ENCODE measurements at regions not wholly inside any gene's neighbourhood (a gene's known extent, or its start where the extent isn't known, plus 50 kb on each side); places are given as distances from the start of the nearest gene placed in this dataset.

DNA sequence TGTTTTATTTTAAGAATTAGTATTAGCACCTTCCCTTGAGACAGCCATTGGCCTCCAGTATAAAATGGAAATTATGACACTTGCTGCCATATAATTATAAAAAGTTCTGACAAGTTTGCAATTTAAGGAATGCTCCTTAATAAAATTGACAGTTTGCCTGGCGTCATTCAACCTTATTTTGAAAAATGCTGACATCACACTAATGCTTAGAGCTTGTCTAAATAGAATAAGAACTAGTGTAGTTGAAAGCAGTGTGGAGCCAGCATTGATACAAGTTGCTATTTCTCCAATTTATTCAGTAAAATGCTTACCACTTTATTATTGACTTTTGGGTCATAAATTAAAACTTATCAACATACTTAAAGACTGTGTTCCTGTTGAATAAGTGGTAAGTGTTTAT lies 54.3 kb upstream of the ARX start:
- Histone ChIP-seq H3K36me3 (ENCODE audit: insufficient read depth in 1 of 2, low read depth in 1 of 2) (no peaks in the 10 kb centered on the region), H3K9me3 (peaks cover 11% of the 10 kb centered on the region), H3K4me3 (no peak overlapping the region), H3K4me1 (no peaks in the 10 kb centered on the region), H3K27me3 (ENCODE audit: insufficient read depth in 3 of 3, low read length in 2 of 3) (no peaks in the 10 kb centered on the region), H3K27ac (no peak overlapping the region)
- no peak for ATAC-seq
- TF ChIP-seq, protein P1, sequence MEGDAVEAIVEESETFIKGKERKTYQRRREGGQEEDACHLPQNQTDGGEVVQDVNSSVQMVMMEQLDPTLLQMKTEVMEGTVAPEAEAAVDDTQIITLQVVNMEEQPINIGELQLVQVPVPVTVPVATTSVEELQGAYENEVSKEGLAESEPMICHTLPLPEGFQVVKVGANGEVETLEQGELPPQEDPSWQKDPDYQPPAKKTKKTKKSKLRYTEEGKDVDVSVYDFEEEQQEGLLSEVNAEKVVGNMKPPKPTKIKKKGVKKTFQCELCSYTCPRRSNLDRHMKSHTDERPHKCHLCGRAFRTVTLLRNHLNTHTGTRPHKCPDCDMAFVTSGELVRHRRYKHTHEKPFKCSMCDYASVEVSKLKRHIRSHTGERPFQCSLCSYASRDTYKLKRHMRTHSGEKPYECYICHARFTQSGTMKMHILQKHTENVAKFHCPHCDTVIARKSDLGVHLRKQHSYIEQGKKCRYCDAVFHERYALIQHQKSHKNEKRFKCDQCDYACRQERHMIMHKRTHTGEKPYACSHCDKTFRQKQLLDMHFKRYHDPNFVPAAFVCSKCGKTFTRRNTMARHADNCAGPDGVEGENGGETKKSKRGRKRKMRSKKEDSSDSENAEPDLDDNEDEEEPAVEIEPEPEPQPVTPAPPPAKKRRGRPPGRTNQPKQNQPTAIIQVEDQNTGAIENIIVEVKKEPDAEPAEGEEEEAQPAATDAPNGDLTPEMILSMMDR (IDR thresholded peaks at IDR 0.05): no peak
- 46 to 67% (median 54%) methylated on average over 1 of the region's 1 CpG for WGBS, 3 donors
- intact Hi-C loops (cut with DNase I): no loop called here
- no peak for DNase-seq

DNA sequence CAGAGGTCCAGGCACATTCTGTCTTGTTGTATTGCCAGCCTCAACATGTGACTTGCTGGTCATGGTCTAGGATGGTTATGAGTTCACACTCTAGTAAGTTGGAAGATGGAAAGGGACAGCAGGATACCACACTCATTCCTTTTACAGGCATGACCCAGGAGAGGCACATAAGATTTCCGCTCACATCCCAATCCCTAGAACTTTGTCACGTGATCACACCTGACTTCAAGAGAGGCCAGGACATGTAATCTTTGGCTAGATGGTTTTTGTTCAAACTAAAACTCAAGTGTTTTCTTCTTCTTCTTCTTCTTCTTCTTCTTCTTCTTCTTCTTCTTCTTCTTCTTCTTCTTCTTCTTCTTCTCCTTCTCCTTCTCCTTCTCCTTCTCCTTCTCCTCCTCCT lies 53.4 kb upstream of the ARX start:
- DNase-seq: no peak
- no peak overlapping the region for H3K27ac ChIP-seq
- ATAC-seq: no peak
- H3K9me3 ChIP-seq: peaks cover 11% of the 10 kb centered on the region
- no peaks in the 10 kb centered on the region for H3K36me3 ChIP-seq (ENCODE audit: insufficient read depth in 1 of 2, low read depth in 1 of 2)
- WGBS, 3 donors: 73 to 93% (median 87%) methylated on average over 2 of the region's 2 CpGs
- H3K27me3 ChIP-seq (ENCODE audit: insufficient read depth in 3 of 3, low read length in 2 of 3): no peaks in the 10 kb centered on the region
- TF ChIP-seq, protein P1 (IDR thresholded peaks at IDR 0.05): no peak
- intact Hi-C loops (cut with DNase I): no loop called here
- H3K4me3 ChIP-seq: no peak overlapping the region
- no peaks in the 10 kb centered on the region for H3K4me1 ChIP-seq

DNA sequence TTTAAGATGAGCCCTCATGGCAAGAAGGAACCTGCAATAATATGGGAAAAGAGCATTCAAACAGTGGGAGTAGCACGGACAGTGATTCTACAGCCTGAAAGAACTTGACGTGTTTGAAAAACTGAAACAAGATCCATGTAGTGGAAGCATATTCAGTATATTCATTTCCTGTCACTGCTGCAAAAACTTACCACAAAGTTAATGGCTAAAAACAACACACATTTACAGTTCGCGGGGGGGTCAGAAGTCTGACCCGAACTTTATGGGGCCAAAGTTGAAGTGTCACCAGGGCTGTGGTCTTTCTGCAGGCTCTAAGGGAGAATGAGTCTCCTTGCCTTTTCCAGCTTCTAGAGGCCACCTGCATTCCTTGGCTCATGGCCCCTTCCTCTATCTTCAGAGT lies 52.6 kb upstream of the ARX start:
- DNase-seq: no peak
- Histone ChIP-seq H3K9me3 (peaks cover 11% of the 10 kb centered on the region), H3K27ac (no peak overlapping the region), H3K4me1 (no peaks in the 10 kb centered on the region), H3K27me3 (ENCODE audit: insufficient read depth in 3 of 3, low read length in 2 of 3) (no peaks in the 10 kb centered on the region), H3K36me3 (ENCODE audit: insufficient read depth in 1 of 2, low read depth in 1 of 2) (no peaks in the 10 kb centered on the region), H3K4me3 (no peak overlapping the region)
- intact Hi-C loops (cut with DNase I): no loop called here
- WGBS, 3 donors: 80 to 83% (median 83%) methylated on average over 4 to 5 of the region's 5 CpGs
- TF ChIP-seq, protein P1 (IDR thresholded peaks at IDR 0.05): no peak
- no peak for ATAC-seq

DNA sequence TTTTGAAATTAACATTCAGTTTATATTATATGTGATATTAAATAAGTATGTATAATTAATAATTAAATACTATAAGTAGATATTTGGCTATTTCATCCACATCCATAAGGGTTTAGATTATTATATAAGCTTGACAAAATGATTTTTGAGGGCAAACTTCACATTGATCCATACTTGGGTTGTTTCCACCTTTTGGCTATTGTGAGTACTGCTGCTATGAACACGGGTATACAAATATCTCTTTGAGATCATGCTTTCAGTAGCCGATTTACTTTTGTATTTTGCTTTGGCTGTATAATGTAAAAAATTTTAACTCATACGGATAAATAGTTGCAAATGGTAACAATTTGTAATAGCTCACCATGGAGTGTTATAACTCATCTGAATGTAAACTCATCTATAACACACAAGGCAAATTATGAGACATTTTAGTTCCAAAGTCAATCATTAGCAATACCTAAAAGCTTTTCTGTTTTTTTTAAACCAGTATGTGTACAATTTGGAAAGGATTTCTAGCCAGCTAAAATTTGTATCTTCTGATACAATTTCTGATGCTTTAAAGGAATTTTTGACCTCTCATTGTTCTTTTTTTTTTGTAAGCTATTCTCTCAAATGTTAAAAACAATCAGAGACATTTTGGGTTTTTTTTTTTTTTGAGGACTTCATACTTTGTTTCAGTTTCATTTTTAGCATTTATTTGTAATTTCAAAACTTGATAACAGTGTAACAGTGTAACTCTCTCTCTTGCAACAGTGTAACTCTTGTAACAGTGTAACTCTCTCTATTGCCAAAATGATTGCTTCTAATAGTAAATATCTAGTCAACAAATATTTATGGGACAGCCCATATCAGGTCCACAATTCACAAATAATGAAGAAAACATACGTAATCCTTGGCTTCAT lies 51.8 kb upstream of the ARX start:
- 71 to 81% (median 71%) methylated on average over 4 of the region's 4 CpGs for WGBS, 3 donors
- DNase-seq: no peak
- intact Hi-C loops (cut with DNase I): no loop called here
- TF ChIP-seq, protein P1 (IDR thresholded peaks at IDR 0.05): no peak
- Histone ChIP-seq H3K36me3 (ENCODE audit: insufficient read depth in 1 of 2, low read depth in 1 of 2) (no peaks in the 10 kb centered on the region), H3K4me1 (no peaks in the 10 kb centered on the region), H3K27ac (no peak overlapping the region), H3K9me3 (peaks cover 11% of the 10 kb centered on the region), H3K4me3 (no peak overlapping the region), H3K27me3 (ENCODE audit: insufficient read depth in 3 of 3, low read length in 2 of 3) (no peaks in the 10 kb centered on the region)
- ATAC-seq: no peak

Measured in psoas muscle (tissue), 7 donors.